HEK293 (cell line): ENCODE measurements at regions not wholly inside any gene's neighbourhood (a gene's known extent, or its start where the extent isn't known, plus 50 kb on each side); places are given as distances from the start of the nearest gene placed in this dataset.

ENCODE experiments used
- ZNF121 ChIP-seq: fragments of 450-650 bp; formaldehyde crosslinking; IDR thresholded peaks from 2 replicates; pipeline ENCODE4 v1.5.1; 2016; ENCODE audit warnings: missing biosample characterization, missing genetic modification characterization
- ZSCAN23 ChIP-seq: fragments of 450-650 bp; formaldehyde crosslinking; IDR thresholded peaks from 2 replicates; pipeline ENCODE4 v1.5.1; 2016; ENCODE audit warnings: missing biosample characterization, missing genetic modification characterization

- TF ChIP-seq ZSCAN23, result no peak
- TF ChIP-seq ZNF121, result no peak
Observed at GRCh38 chr2:224293976-224294375, 107.9 kb downstream of the FAM124B start.
